Lower leg skin (tissue), 4 donors: ENCODE measurements at regions not wholly inside any gene's neighbourhood (a gene's known extent, or its start where the extent isn't known, plus 50 kb on each side); places are given as distances from the start of the nearest gene placed in this dataset.

Experiments used
- DNase-seq, 2 donors: peaks; one replicate each; pipeline ENCODE4 v3.0.0-alpha.2; 2019; ENCODE audit warnings: low spot score in 2 of 2
- H3K4me3 ChIP-seq: fragments of 200-600 bp; sonication (generic); 2 replicates; pipeline ENCODE4 v1.5.1; 2017; ENCODE audit warnings: mild to moderate bottlenecking, low read depth; ENCODE audit not compliant: poor library complexity, severe bottlenecking
- CTCF ChIP-seq, 3 donors: fragments of 450-650 bp; IDR thresholded peaks; one replicate each; pipeline ENCODE4 v1.5.1; 2016; ENCODE audit warnings: antibody characterized with exemption in 3 of 3, mild to moderate bottlenecking in 3 of 3, moderate library complexity in 2 of 3
- POLR2A ChIP-seq, 2 donors: fragments of 450-650 bp; IDR thresholded peaks; one replicate each; pipeline ENCODE4 v1.6.1; 2016 to 2017; ENCODE audit warnings: antibody characterized with exemption in 2 of 2, mild to moderate bottlenecking in 1 of 2, moderate library complexity in 1 of 2
- WGBS, 2 donors: methylation state at CpG; one replicate each; pipeline ENCODE4 v1.1.5; 2018; 5-methylcytosine and 5-hydroxymethylcytosine counted together
- intact Hi-C: fragments of 100-400 bp; cut with DNase I; formaldehyde crosslinking; loops from one replicate; pipeline ENCODE4 v1.15.0; 2023; ENCODE audit warnings: low total_unique reads

DNA sequence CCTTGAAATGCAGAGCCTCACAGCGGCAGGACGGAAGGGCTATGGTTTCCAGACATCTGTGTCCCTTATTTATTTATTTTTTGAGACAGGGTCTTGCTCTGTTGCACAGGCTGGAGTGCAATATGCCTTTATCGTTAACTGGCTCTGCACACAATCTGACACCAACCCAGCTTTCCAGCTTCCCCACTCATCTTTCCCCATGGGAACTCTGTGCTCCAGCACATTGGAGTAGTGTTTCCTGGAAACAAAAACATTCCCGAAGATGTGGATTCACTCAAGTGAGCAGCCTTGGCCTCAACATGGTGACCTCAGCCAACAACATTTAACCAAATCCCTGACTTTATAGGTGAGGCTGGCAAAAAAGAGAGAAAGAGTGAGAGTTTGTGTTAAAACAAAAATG, 307.1 kb downstream of the TMEM114 start:
- no peak for TF ChIP-seq POLR2A (IDR thresholded peaks at IDR 0.05)
- no peak for TF ChIP-seq CTCF (IDR thresholded peaks at IDR 0.05)
- H3K4me3 ChIP-seq: no peak overlapping the region
- WGBS, 2 donors: 51 to 78% methylated on average over 4 of the region's 4 CpGs
- DNase-seq: no peak
- intact Hi-C loops: no loop called here

- 57 to 65% methylated on average over 3 of the region's 3 CpGs for WGBS, 2 donors
- no peak for DNase-seq
- intact Hi-C loops: no loop called here
- TF ChIP-seq POLR2A (IDR thresholded peaks at IDR 0.05): no peak
- TF ChIP-seq CTCF (IDR thresholded peaks at IDR 0.05): no peak
- H3K4me3 ChIP-seq: no peak overlapping the region
Measured at GRCh38 chr16:8278031-8278580, 312.2 kb downstream of the TMEM114 start.

DNA sequence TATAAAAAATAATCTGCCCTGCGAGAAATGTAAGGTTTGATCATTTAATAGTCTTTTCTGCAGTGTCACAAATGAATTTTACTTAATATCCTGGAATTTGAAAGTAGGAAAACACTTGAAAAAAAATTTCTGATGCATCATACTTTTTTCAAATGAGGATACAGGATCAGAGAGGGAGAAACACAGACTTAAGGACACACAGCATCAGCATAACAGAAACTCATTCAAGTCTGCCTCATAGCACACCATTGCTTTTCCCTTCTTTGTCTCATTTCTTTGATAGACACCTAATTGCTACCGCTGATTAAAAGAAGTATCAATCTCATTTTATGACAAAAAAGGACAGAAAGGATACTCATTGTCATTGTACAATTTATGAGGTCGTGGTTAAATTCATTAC, 319.0 kb downstream of the TMEM114 start:
- no peak overlapping the region for H3K4me3 ChIP-seq
- DNase-seq: no peak
- TF ChIP-seq CTCF (IDR thresholded peaks at IDR 0.05) (no peak), POLR2A (IDR thresholded peaks at IDR 0.05) (no peak)
- intact Hi-C loops: no loop called here
- WGBS, 2 donors: 72 to 80% methylated on average over 3 of the region's 3 CpGs

GRCh38 chr16:8262299-8262698, 328.0 kb downstream of the TMEM114 start:
- intact Hi-C loops: no loop called here
- DNase-seq: no peak
- no peak overlapping the region for H3K4me3 ChIP-seq
- WGBS, 2 donors: 93% methylated on average over 4 of the region's 4 CpGs
- TF ChIP-seq CTCF (IDR thresholded peaks at IDR 0.05) (no peak), POLR2A (IDR thresholded peaks at IDR 0.05) (no peak)

DNA sequence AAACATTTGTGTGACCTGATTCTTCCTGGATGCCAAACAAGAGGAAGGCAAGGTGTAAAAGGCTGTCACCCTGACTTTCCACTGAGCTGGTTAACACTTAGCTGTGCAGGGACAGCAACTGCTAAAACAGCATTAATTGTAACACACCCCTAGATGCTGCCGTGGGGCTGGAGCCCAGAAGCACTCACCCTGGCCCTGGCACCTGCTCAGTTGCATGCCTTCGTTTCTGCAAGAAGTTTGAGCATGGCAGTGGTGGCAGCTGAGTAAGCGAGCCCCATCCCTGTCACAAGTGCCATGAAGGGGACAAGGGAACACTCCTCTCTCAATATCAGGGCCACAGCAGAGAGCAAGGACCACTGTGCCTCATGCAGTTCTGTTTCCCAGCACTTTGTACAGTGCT, 330.2 kb downstream of the TMEM114 start:
- no peak overlapping the region for H3K4me3 ChIP-seq
- WGBS, 2 donors: 59 to 70% methylated on average over 3 of the region's 3 CpGs
- intact Hi-C loops: no loop called here
- TF ChIP-seq POLR2A (IDR thresholded peaks at IDR 0.05): no peak
- no peak for TF ChIP-seq CTCF (IDR thresholded peaks at IDR 0.05)
- no peak for DNase-seq

- 68 to 79% methylated on average over 7 of the region's 7 CpGs for WGBS, 2 donors
- no peak overlapping the region for H3K4me3 ChIP-seq
- DNase-seq: no peak
- intact Hi-C loops: no loop called here
- TF ChIP-seq POLR2A (IDR thresholded peaks at IDR 0.05) (no peak), CTCF (IDR thresholded peaks at IDR 0.05) (no peak)
Measured at GRCh38 chr16:8258523-8258922, 331.8 kb downstream of the TMEM114 start.
